ENCODE measurements at regions not wholly inside any gene's neighbourhood (a gene's known extent, or its start where the extent isn't known, plus 50 kb on each side); places are given as distances from the start of the nearest gene placed in this dataset.

DNA sequence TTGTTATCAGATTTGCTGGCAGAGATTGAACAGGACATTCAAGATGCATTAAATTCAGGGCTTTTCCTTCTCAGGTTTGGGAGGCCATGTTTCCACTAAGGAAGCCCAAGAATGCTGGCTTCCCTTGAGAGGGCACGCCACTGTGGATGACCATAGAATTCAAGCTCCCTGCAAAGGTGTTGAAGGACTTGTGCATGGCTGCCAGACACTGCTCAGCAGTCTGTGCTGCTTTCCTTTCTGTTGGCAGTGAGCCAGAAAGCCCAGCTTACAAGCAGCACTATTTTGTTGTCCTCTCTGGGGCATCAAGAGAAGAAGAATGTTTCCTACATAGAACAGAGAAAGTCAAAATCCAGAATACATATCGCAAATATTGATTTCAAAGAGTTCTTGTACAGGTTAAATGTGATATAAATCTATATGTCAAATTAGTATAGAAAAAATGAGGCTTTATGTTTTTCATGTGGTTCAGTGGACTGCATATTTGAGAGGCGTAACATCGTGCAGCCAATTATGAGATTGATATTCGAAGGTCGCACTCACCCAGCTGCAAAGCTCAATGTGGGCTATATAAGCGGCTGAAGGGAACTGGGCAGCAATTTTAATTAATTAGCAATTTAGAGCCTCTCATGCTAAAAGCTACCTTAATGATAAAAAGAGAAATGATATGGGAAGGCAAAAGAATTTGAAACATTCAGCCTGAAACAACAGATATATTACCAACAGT lies 103.1 kb upstream of the ISL1 start:
- no peaks in the 10 kb centered on the region for H3K27me3 ChIP-seq (ENCODE audit: insufficient read depth, low read length, poor library complexity)
- ATAC-seq (ENCODE audit: insufficient read depth, low read depth) (no peak), DNase-seq (no peak)
- no peak overlapping the region for H3K4me3 ChIP-seq (ENCODE audit: low read depth in 1 of 2, low read length in 2 of 2)
- H3K4me1 ChIP-seq (ENCODE audit: insufficient read depth, low read length), result no peaks in the 10 kb centered on the region
- H3K36me3 ChIP-seq (ENCODE audit: insufficient read depth, low read length), result no peaks in the 10 kb centered on the region
- no peak overlapping the region for H2AFZ ChIP-seq (ENCODE audit: low read depth, low read length)
- H3K79me2 ChIP-seq (ENCODE audit: insufficient read depth, low read length), result no peaks in the 10 kb centered on the region
- no peak overlapping the region for H3K27ac ChIP-seq (ENCODE audit: low read length)
- no peaks in the 10 kb centered on the region for H4K20me1 ChIP-seq (ENCODE audit: insufficient read depth, low read length)
- H3K4me2 ChIP-seq (ENCODE audit: insufficient read depth, low read length), result no peak overlapping the region
- H3K9me3 ChIP-seq (ENCODE audit: insufficient read depth, low read length, severe bottlenecking), result no peaks in the 10 kb centered on the region
- no peak overlapping the region for H3K9ac ChIP-seq (ENCODE audit: low read depth, low read length)
- TF ChIP-seq, protein P1, sequence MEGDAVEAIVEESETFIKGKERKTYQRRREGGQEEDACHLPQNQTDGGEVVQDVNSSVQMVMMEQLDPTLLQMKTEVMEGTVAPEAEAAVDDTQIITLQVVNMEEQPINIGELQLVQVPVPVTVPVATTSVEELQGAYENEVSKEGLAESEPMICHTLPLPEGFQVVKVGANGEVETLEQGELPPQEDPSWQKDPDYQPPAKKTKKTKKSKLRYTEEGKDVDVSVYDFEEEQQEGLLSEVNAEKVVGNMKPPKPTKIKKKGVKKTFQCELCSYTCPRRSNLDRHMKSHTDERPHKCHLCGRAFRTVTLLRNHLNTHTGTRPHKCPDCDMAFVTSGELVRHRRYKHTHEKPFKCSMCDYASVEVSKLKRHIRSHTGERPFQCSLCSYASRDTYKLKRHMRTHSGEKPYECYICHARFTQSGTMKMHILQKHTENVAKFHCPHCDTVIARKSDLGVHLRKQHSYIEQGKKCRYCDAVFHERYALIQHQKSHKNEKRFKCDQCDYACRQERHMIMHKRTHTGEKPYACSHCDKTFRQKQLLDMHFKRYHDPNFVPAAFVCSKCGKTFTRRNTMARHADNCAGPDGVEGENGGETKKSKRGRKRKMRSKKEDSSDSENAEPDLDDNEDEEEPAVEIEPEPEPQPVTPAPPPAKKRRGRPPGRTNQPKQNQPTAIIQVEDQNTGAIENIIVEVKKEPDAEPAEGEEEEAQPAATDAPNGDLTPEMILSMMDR (IDR thresholded peaks at IDR 0.05; ENCODE audit: borderline replicate concordance, extremely low read depth, low read length, poor library complexity, severe bottlenecking), result no peak
- no peak for TF ChIP-seq EZH2 (IDR thresholded peaks at IDR 0.05; ENCODE audit: borderline replicate concordance, low read depth, low read length, severe bottlenecking)

DNA sequence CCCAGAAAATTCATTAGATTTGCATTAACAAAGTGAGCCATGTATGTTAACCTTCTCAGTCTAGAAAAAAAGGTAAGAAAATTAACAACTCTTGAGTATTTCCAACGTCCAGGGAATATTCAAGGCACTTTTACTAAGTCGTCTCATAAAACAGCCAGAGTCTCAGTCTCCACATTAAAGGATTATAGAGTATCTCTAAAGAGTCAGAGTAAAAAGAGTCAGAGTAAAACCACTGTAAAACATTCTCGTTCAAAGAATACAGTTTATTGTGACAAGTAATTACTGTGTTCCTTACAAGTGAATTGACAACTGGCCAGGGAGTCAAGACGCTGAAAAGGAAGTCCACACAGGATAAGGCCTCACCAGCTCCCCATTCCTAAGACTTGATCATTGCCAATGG lies 97.2 kb upstream of the ISL1 start:
- no peaks in the 10 kb centered on the region for H3K4me1 ChIP-seq (ENCODE audit: insufficient read depth, low read length)
- no peaks in the 10 kb centered on the region for H3K36me3 ChIP-seq (ENCODE audit: insufficient read depth, low read length)
- TF ChIP-seq EZH2 (IDR thresholded peaks at IDR 0.05; ENCODE audit: borderline replicate concordance, low read depth, low read length, severe bottlenecking), result no peak
- TF ChIP-seq, protein P1 (IDR thresholded peaks at IDR 0.05; ENCODE audit: borderline replicate concordance, extremely low read depth, low read length, poor library complexity, severe bottlenecking), result no peak
- no peak for DNase-seq
- H3K27ac ChIP-seq (ENCODE audit: low read length), result no peak overlapping the region
- no peak overlapping the region for H3K9ac ChIP-seq (ENCODE audit: low read depth, low read length)
- no peak overlapping the region for H3K4me3 ChIP-seq (ENCODE audit: low read depth in 1 of 2, low read length in 2 of 2)
- no peaks in the 10 kb centered on the region for H3K9me3 ChIP-seq (ENCODE audit: insufficient read depth, low read length, severe bottlenecking)
- no peak overlapping the region for H2AFZ ChIP-seq (ENCODE audit: low read depth, low read length)
- no peaks in the 10 kb centered on the region for H4K20me1 ChIP-seq (ENCODE audit: insufficient read depth, low read length)
- H3K4me2 ChIP-seq (ENCODE audit: insufficient read depth, low read length), result no peak overlapping the region
- H3K79me2 ChIP-seq (ENCODE audit: insufficient read depth, low read length), result no peaks in the 10 kb centered on the region
- ATAC-seq (ENCODE audit: insufficient read depth, low read depth), result no peak
- H3K27me3 ChIP-seq (ENCODE audit: insufficient read depth, low read length, poor library complexity), result no peaks in the 10 kb centered on the region

DNA sequence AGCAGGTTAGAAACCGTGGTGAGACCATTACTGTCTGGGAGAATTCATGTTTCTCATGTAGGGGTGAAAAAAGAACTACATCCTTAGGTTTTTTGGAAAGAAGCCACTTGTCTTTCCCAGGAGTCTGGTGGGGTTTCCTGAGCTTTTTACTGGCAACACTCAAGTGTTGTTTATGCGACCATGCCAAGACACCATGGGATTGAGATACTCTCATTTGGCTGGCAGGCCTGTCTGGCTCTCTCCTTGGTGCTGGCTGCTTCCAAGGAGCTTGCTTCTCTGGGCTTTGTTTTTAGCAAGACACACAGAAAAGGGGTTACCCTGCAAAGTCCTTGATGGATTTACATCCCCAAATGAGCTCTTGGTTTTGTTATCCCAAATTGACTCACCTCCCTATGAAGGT lies 80.9 kb upstream of the ISL1 start:
- DNase-seq, result no peak
- H2AFZ ChIP-seq (ENCODE audit: low read depth, low read length), result no peak overlapping the region
- no peak overlapping the region for H3K4me3 ChIP-seq (ENCODE audit: low read depth in 1 of 2, low read length in 2 of 2)
- no peak overlapping the region for H3K27ac ChIP-seq (ENCODE audit: low read length)
- TF ChIP-seq EZH2 (IDR thresholded peaks at IDR 0.05; ENCODE audit: borderline replicate concordance, low read depth, low read length, severe bottlenecking), result no peak
- TF ChIP-seq, protein P1 (IDR thresholded peaks at IDR 0.05; ENCODE audit: borderline replicate concordance, extremely low read depth, low read length, poor library complexity, severe bottlenecking), result no peak
- ATAC-seq (ENCODE audit: insufficient read depth, low read depth), result no peak
- H3K9ac ChIP-seq (ENCODE audit: low read depth, low read length), result no peak overlapping the region
- H3K4me1 ChIP-seq (ENCODE audit: insufficient read depth, low read length), result no peaks in the 10 kb centered on the region
- no peak overlapping the region for H3K4me2 ChIP-seq (ENCODE audit: insufficient read depth, low read length)
- no peaks in the 10 kb centered on the region for H3K9me3 ChIP-seq (ENCODE audit: insufficient read depth, low read length, severe bottlenecking)
- H3K79me2 ChIP-seq (ENCODE audit: insufficient read depth, low read length), result no peaks in the 10 kb centered on the region
- H3K36me3 ChIP-seq (ENCODE audit: insufficient read depth, low read length), result no peaks in the 10 kb centered on the region
- H3K27me3 ChIP-seq (ENCODE audit: insufficient read depth, low read length, poor library complexity), result no peaks in the 10 kb centered on the region
- H4K20me1 ChIP-seq (ENCODE audit: insufficient read depth, low read length), result no peaks in the 10 kb centered on the region

All from DND-41 (cell line).